Superior temporal gyrus (tissue), 1 donor: ENCODE measurements at regions not wholly inside any gene's neighbourhood (a gene's known extent, or its start where the extent isn't known, plus 50 kb on each side); places are given as distances from the start of the nearest gene placed in this dataset.
"Not testable (repeated sequence)": the region's sequence is repeated elsewhere in the genome, so short reads cannot be mapped to it uniquely, and the experiment has no call there.

Source experiments
- DNase-seq: peaks from one replicate; pipeline ENCODE4 v3.0.0-alpha.2; 2016; ENCODE audit errors: extremely low spot score

DNA sequence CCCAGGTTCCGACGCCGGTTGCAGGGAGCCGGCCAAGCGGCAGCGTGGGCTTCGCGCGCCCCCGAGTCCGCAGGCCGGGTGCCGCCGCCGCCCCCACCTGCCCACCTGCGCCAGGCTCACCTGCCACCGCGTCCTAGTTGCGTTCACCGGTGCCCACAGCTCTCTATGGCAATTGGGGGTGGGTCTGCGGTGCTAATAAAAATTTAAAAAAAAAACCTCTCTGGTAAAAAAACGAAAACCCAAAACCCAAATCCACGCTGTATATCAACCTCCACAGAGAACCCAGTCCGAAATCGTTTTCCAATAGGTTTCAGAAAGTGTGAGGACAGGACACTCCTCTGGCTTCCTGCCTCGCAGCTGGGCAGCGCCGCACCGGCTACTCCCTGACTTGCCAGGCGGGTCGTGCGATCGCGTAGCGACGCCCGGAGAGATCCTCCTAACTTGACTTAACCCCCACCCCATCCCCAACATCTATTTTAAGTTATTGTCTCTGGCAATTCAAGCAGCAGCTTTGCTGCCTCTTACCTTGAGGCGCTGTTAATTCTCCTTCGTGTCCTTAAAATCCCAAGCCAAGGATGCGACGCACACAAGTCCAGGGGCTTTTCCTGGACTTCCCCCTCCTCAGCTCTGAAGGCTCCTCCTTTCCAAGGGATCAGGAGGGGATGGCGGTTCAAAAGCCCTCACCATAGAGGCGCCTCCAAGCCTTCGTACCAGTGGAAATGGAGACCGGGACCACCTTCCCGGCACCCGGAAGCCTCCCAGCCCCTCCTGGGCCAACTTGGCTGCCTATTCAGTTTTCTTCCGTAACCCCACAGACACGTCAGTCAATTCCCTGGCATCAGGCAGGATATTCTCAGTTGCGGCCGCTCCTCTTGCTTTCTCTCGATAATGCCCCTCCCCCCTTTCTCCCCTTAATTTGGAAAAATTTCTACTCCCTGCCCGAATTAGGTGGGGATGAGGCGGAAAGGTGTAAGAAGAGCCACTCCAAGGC is 1639.4 kb upstream of the C9orf72 start:
- DNase-seq: no peak

DNA sequence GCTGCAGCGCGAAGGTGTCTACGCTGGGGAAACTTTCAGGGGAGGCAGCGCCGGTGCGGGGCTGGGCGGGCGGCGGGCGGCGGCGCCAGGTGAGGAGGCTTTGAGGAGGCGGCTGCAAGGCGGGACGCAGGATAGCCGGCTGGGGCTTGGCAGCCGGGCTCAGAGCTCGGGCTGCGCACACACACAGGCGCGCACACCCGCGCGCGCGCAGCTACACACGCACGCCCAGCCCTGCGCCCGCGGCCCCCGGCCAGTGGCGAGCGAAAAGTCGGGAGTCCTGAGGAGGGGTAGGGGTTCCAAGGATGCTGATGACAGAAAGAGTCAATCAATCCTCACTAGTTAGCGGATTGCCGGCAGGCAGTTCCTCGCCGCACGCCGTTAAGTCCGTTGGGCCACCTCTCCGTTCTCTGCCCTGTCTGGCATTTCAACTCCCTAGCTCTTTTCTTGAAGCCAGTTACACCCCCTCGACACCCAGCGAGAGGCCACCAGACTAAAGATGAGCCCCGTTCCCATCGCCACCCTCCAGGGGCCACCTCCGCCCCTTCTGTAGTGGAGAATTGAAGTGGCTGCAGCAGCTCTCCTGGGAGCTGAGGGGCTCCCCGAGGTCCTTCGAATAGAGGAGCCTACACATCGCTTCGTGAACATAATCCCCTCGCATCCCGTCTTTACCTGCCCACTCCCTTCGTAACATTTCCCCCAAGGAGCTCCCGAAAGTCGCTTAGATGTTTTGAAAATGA is 1640.3 kb upstream of the C9orf72 start, which contains the start of gene LINGO2:
TSS of gene LINGO2 (minus strand) at position 185 of the 737 bp plus-strand sequence.
- no peak for DNase-seq

- peak; percentile 53 for DNase-seq
Measured at GRCh38 chr9:29214154-29214689, 1640.9 kb upstream of the C9orf72 start.

DNA sequence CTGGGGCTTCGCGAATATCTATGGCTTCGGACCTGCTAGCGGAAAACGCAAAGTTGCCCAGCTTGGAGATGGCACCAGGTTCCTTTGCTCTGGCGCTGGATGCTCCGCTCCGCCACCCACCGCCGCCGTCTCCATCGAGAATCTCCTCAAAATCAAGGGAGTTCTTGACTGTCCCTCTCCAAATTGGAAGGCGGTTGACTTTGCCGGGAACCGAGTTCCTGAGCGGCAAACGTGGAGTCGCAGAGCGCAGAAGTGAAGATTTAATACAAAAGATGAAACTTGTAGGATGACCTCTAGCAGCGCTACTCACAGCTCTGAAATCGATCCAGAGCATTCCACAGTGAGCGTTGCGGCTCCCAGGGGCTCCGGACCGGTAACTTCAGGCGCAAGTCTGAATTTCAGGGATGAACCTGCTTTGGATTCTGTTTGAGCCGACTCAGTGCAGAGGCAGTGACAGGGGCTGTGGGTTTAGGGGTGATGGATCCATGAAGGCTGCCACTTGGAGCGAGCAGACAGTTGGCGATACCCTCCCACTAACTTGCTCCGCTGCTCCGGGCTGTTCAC is 1641.5 kb upstream of the C9orf72 start:
- DNase-seq: no peak

GRCh38 chr9:29217966-29218365 is 1644.7 kb upstream of the C9orf72 start:
- no peak for DNase-seq

- DNase-seq: no peak
Measured at GRCh38 chr9:29220596-29221251, 1647.4 kb upstream of the C9orf72 start.

DNA sequence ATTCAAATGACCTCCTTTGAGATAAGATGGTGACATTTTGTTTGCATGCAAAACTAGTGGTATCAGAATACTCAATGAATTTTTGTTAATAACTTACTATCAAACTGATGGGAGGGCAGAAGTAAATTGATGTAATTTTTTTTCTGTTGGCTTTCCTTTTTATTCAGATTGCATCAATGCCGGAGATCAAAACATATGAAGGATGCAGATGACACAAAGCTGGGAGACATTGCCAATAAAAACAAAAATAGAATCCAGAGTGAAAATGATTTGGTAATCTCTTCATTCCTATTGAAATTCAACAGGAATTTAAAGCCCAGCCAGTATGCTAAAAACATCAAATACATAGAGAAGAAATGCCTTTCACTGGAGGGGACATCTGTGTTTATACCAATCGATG is 1655.3 kb upstream of the C9orf72 start:
- no peak for DNase-seq

GRCh38 chr9:29230931-29231330 is 1657.7 kb upstream of the C9orf72 start:
- DNase-seq: no peak

- no peak for DNase-seq
Measured at GRCh38 chr9:29233193-29233592, 1659.9 kb upstream of the C9orf72 start.

- no peak for DNase-seq
Measured at GRCh38 chr9:29241320-29241719, 1668.0 kb upstream of the C9orf72 start.

GRCh38 chr9:29245351-29245750 is 1672.1 kb upstream of the C9orf72 start:
- DNase-seq: no peak

GRCh38 chr9:29270400-29270799 is 1697.1 kb upstream of the C9orf72 start:
- not testable (repeated sequence) for DNase-seq

GRCh38 chr9:29282121-29282520 is 1708.8 kb upstream of the C9orf72 start:
- no peak for DNase-seq

DNA sequence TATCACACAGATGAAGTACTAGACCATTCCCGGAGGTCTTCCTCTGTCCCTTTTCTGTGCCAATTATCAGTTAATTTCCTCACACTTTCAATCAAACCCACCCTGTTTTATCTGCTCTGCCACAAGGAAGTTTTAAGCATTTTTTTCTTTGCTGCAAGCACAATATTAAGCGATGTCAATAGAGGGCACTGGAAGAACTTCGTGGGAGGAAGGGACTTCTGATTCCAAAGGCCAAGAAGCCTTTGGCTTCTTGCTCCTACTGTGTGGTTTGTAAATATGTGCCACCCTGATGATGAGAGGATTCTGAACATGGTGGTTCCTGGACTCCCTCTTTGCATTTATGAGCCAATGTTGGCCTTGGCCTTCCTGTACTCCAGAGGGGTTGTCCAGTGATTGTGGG is 1712.5 kb upstream of the C9orf72 start:
- DNase-seq: no peak

- DNase-seq: no peak
Measured at GRCh38 chr9:29289365-29289764, 1716.1 kb upstream of the C9orf72 start.

DNA sequence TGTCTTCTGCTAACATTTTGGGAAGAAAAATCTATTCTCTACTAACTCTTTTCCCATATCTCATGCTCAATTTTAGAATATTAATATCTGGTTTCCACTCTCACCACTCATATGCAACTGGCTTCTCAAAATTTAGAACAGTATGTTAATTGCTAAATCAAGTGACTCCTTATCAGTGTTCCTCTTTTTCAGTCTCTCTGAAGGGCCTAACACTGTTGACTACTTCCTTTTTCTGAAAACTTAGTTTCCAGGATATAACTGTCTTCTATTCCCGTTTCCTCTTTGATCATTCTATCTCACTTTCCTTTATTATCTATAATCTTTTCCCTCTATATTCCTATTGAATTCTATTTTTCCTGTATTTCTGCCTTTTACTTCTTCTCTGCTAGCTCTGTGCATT is 1717.2 kb upstream of the C9orf72 start:
- DNase-seq: no peak

- no peak for DNase-seq
Measured at GRCh38 chr9:29297592-29297991, 1724.3 kb upstream of the C9orf72 start.

DNA sequence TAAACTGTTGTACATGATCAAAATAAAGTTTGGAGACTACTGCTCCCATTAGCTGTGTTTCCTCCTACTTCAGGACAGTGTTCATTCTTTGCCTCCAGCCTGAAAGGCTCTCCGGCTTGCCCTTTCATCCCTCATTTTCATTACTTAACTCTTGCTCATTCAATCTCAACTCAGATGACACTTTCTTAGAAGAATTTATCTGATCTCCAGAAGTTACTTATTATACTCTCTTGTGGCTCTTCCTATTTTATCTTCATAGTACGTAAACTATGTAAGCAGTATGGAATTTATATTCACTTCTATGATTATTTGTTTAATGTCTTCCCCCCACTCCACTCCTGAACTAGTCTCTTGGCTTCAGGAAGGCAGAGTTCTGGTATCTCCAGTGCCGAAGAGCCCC is 1737.9 kb upstream of the C9orf72 start:
- DNase-seq: no peak

DNA sequence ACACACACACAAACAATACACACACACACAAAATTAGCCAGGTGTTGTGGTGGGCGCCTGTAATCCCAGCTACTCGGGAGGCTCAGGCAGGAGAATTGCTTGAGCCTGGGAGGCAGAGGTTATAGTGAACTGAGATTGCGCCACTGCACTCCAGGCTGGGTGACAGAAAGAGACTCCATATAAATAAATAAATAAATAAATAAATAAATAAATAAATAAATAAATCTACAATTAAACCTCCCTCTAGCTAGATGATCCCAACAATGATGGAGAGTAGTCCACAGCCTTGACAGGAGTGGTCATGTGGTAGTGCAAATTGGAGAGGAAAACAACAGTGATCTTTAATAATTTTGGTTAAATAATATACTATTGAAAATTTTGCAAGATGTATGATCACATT is 1739.0 kb upstream of the C9orf72 start:
- DNase-seq: no peak

GRCh38 chr9:29319736-29320513 is 1746.6 kb upstream of the C9orf72 start:
- no peak for DNase-seq

- no peak for DNase-seq
Measured at GRCh38 chr9:29322240-29322639, 1749.0 kb upstream of the C9orf72 start.
